Rectal smooth muscle tissue (tissue), 1 donor: ENCODE measurements at regions not wholly inside any gene's neighbourhood (a gene's known extent, or its start where the extent isn't known, plus 50 kb on each side); places are given as distances from the start of the nearest gene placed in this dataset.

Experiments used
- H3K27ac ChIP-seq: one replicate; pipeline ENCODE4 v1.7.0; 2013; ENCODE audit warnings: low read depth, low read length, inconsistent platforms
- H3K27me3 ChIP-seq: one replicate; pipeline ENCODE4 v1.7.0; 2013; ENCODE audit warnings: low read length; ENCODE audit not compliant: control insufficient read depth, insufficient read depth
- H3K36me3 ChIP-seq: one replicate; pipeline ENCODE4 v1.7.0; 2013; ENCODE audit warnings: low read length; ENCODE audit not compliant: control insufficient read depth, insufficient read depth
- H3K4me1 ChIP-seq: one replicate; pipeline ENCODE4 v1.7.0; 2013; ENCODE audit warnings: low read length; ENCODE audit not compliant: control insufficient read depth, insufficient read depth
- H3K4me3 ChIP-seq: one replicate; pipeline ENCODE4 v1.7.0; 2013; ENCODE audit warnings: low read length
- H3K9ac ChIP-seq: one replicate; pipeline ENCODE4 v1.7.0; 2013; ENCODE audit warnings: low read length

GRCh38 chr4:110733901-110734300 is 111.0 kb upstream of the PITX2 start:
- H3K27ac ChIP-seq, result no peak overlapping the region
- H3K4me1 ChIP-seq, result no peaks in the 10 kb centered on the region
- no peak overlapping the region for H3K9ac ChIP-seq
- no peaks in the 10 kb centered on the region for H3K27me3 ChIP-seq
- no peak overlapping the region for H3K4me3 ChIP-seq
- no peaks in the 10 kb centered on the region for H3K36me3 ChIP-seq

- Histone ChIP-seq H3K4me3 (no peak overlapping the region), H3K27me3 (no peaks in the 10 kb centered on the region), H3K9ac (no peak overlapping the region), H3K36me3 (no peaks in the 10 kb centered on the region), H3K4me1 (no peaks in the 10 kb centered on the region), H3K27ac (no peak overlapping the region)
These were observed 112.8 kb upstream of the PITX2 start for GRCh38 chr4:110735686-110736085.

- Histone ChIP-seq H3K9ac (no peak overlapping the region), H3K36me3 (no peaks in the 10 kb centered on the region), H3K27ac (no peak overlapping the region), H3K27me3 (no peaks in the 10 kb centered on the region), H3K4me1 (no peaks in the 10 kb centered on the region), H3K4me3 (no peak overlapping the region)
These were observed 115.1 kb upstream of the PITX2 start for GRCh38 chr4:110737931-110738330.

- no peaks in the 10 kb centered on the region for H3K36me3 ChIP-seq
These were observed 119.3 kb upstream of the PITX2 start for GRCh38 chr4:110742143-110742542.

GRCh38 chr4:110748071-110748470 is 125.2 kb upstream of the PITX2 start:
- Histone ChIP-seq H3K27ac (no peak overlapping the region), H3K9ac (no peak overlapping the region), H3K4me3 (no peak overlapping the region), H3K4me1 (no peaks in the 10 kb centered on the region), H3K27me3 (no peaks in the 10 kb centered on the region), H3K36me3 (no peaks in the 10 kb centered on the region)

More at GRCh38 chr4:110742143-110742542, 119.3 kb upstream of the PITX2 start:
- H3K4me1 ChIP-seq, result no peaks in the 10 kb centered on the region
- H3K27ac ChIP-seq, result no peak overlapping the region
- H3K27me3 ChIP-seq, result no peaks in the 10 kb centered on the region
- H3K4me3 ChIP-seq, result no peak overlapping the region
- no peak overlapping the region for H3K9ac ChIP-seq

GRCh38 chr4:110751183-110751582 is 128.3 kb upstream of the PITX2 start:
- Histone ChIP-seq H3K36me3 (no peaks in the 10 kb centered on the region), H3K4me3 (no peak overlapping the region), H3K27ac (no peak overlapping the region), H3K9ac (no peak overlapping the region), H3K4me1 (no peaks in the 10 kb centered on the region), H3K27me3 (no peaks in the 10 kb centered on the region)

- Histone ChIP-seq H3K4me3 (no peak overlapping the region), H3K27me3 (no peaks in the 10 kb centered on the region), H3K4me1 (no peaks in the 10 kb centered on the region), H3K27ac (no peak overlapping the region), H3K9ac (no peak overlapping the region), H3K36me3 (no peaks in the 10 kb centered on the region)
These were observed 129.1 kb upstream of the PITX2 start for GRCh38 chr4:110751986-110752385.

- Histone ChIP-seq H3K27ac (no peak overlapping the region), H3K9ac (no peak overlapping the region), H3K4me3 (no peak overlapping the region), H3K36me3 (no peaks in the 10 kb centered on the region), H3K4me1 (no peaks in the 10 kb centered on the region), H3K27me3 (no peaks in the 10 kb centered on the region)
These were observed 130.6 kb upstream of the PITX2 start for GRCh38 chr4:110753466-110753865.

GRCh38 chr4:110754716-110755115 is 131.8 kb upstream of the PITX2 start:
- no peak overlapping the region for H3K27ac ChIP-seq
- H3K4me1 ChIP-seq, result no peaks in the 10 kb centered on the region
- no peak overlapping the region for H3K4me3 ChIP-seq
- no peaks in the 10 kb centered on the region for H3K27me3 ChIP-seq
- H3K9ac ChIP-seq, result no peak overlapping the region
- no peaks in the 10 kb centered on the region for H3K36me3 ChIP-seq

GRCh38 chr4:110769578-110769977 is 146.7 kb upstream of the PITX2 start:
- no peaks in the 10 kb centered on the region for H3K4me1 ChIP-seq
- no peaks in the 10 kb centered on the region for H3K27me3 ChIP-seq
- H3K4me3 ChIP-seq, result no peak overlapping the region
- H3K36me3 ChIP-seq, result no peaks in the 10 kb centered on the region
- no peak overlapping the region for H3K9ac ChIP-seq
- H3K27ac ChIP-seq, result no peak overlapping the region

- Histone ChIP-seq H3K9ac (no peak overlapping the region), H3K36me3 (no peaks in the 10 kb centered on the region), H3K4me1 (no peaks in the 10 kb centered on the region), H3K4me3 (no peak overlapping the region), H3K27ac (no peak overlapping the region), H3K27me3 (no peaks in the 10 kb centered on the region)
These were observed 147.5 kb upstream of the PITX2 start for GRCh38 chr4:110770353-110770752.

- no peaks in the 10 kb centered on the region for H3K4me1 ChIP-seq
- no peaks in the 10 kb centered on the region for H3K27me3 ChIP-seq
- H3K9ac ChIP-seq, result no peak overlapping the region
- no peak overlapping the region for H3K4me3 ChIP-seq
- no peak overlapping the region for H3K27ac ChIP-seq
- H3K36me3 ChIP-seq, result no peaks in the 10 kb centered on the region
These were observed 155.6 kb upstream of the PITX2 start for GRCh38 chr4:110778521-110778920.

- Histone ChIP-seq H3K9ac (no peak overlapping the region), H3K27ac (no peak overlapping the region), H3K36me3 (no peaks in the 10 kb centered on the region), H3K4me3 (no peak overlapping the region), H3K27me3 (no peaks in the 10 kb centered on the region), H3K4me1 (no peaks in the 10 kb centered on the region)
These were observed 157.7 kb upstream of the PITX2 start for GRCh38 chr4:110780538-110780937.
